CD4-positive, alpha-beta T cell (primary cell): ENCODE measurements at regions not wholly inside any gene's neighbourhood (a gene's known extent, or its start where the extent isn't known, plus 50 kb on each side); places are given as distances from the start of the nearest gene placed in this dataset.

Experiments used
- ATAC-seq: fragments of 200-7000 bp; cut with Tn5 transposase; one replicate; pipeline ENCODE4 v1.10.0; 2022; ENCODE audit warnings: mild to moderate bottlenecking; ENCODE audit not compliant: poor library complexity
- CTCF ChIA-PET: fragments of 350-600 bp; sonication (Branson Sonifier 250); formaldehyde crosslinking; loops from one replicate; lab custom pipeline; 2021; ENCODE audit warnings: antibody characterized with exemption, inconsistent platforms; lab: Charles Lee
- POLR2A ChIA-PET: fragments of 350-600 bp; sonication (Branson Sonifier 250); formaldehyde crosslinking; loops from one replicate; lab custom pipeline; 2021; ENCODE audit warnings: antibody characterized with exemption, inconsistent platforms; lab: Charles Lee
- DNase-seq, 14 experiments: peaks; one replicate each; pipeline ENCODE4 v3.0.0-alpha.2; 2013 to 2020; ENCODE audit warnings: mixed read lengths in 2 of 14
- H3K27ac ChIP-seq, 2 donors: one replicate each; pipeline versions ENCODE4 v1.5.1 to v1.7.0; 2013; ENCODE audit warnings: low read length in 2 of 2, low read depth in 1 of 2, mild to moderate bottlenecking in 1 of 2
- H3K27me3 ChIP-seq, 2 experiments: 1 replicate in 1 of 2; 2 replicates in 1 of 2; pipeline versions ENCODE4 v1.6.1 to v1.7.0; 2013; ENCODE audit warnings: low read length in 2 of 2, control low read depth in 1 of 2, mild to moderate bottlenecking in 1 of 2, moderate library complexity in 1 of 2; ENCODE audit not compliant: insufficient read depth in 2 of 2, control insufficient read depth in 1 of 2
- H3K36me3 ChIP-seq: one replicate; pipeline ENCODE4 v1.6.1; 2013; ENCODE audit warnings: low read length, control low read depth; ENCODE audit not compliant: insufficient read depth
- H3K4me1 ChIP-seq: one replicate; pipeline ENCODE4 v1.6.1; 2013; ENCODE audit warnings: low read length, control low read depth; ENCODE audit not compliant: insufficient read depth
- H3K4me3 ChIP-seq: one replicate; pipeline ENCODE4 v1.5.1; 2013; ENCODE audit warnings: mild to moderate bottlenecking, low read length, moderate library complexity
- H3K9me3 ChIP-seq, 2 experiments: 1 replicate in 1 of 2; 2 replicates in 1 of 2; pipeline versions ENCODE4 v1.6.1 to v1.7.0; 2013; ENCODE audit warnings: low read length in 2 of 2, mild to moderate bottlenecking in 2 of 2, control low read depth in 1 of 2, moderate library complexity in 1 of 2; ENCODE audit not compliant: control insufficient read depth in 1 of 2, insufficient read depth in 1 of 2
- H3K27ac Mint-ChIP-seq: one replicate; pipeline ENCODE4 v1.8.0; 2020; ENCODE audit warnings: mixed read lengths
- H3K27me3 Mint-ChIP-seq: one replicate; pipeline ENCODE4 v1.8.0; 2021; ENCODE audit warnings: mixed read lengths
- H3K36me3 Mint-ChIP-seq: one replicate; pipeline ENCODE4 v1.8.0; 2021; ENCODE audit warnings: low read depth, mixed read lengths
- H3K4me1 Mint-ChIP-seq: one replicate; pipeline ENCODE4 v1.8.0; 2021; ENCODE audit warnings: low read depth, mixed read lengths
- H3K4me3 Mint-ChIP-seq: one replicate; pipeline ENCODE4 v1.8.0; 2020; ENCODE audit warnings: mild to moderate bottlenecking, mixed read lengths
- H3K9me3 Mint-ChIP-seq: one replicate; pipeline ENCODE4 v1.8.0; 2020; ENCODE audit warnings: mixed read lengths
- CTCF ChIP-seq: fragments of 200-600 bp; IDR thresholded peaks from one replicate; pipeline ENCODE4 v1.8.0; 2022; ENCODE audit warnings: antibody characterized with exemption, mild to moderate bottlenecking
- intact Hi-C, 2 experiments: fragments of 100-400 bp; cut with DNase I in 1 of 2; cut with micrococcal nuclease in 1 of 2; formaldehyde crosslinking; loops; one replicate each; pipeline versions ENCODE4 v1.15.1 to v1.9.0; 2023 to 2025; cut with DNase I, micrococcal nuclease

GRCh38 chr16:60720060-60720459 lies 1316.2 kb downstream of the CDH8 start:
- H3K4me3 Mint-ChIP-seq = no peak overlapping the region
- intact Hi-C loops = no loop called here
- no peaks in the 10 kb centered on the region for H3K27me3 ChIP-seq
- ATAC-seq (no peak), DNase-seq (no peak)
- TF ChIP-seq CTCF = no peak
- H3K4me3 ChIP-seq = no peak overlapping the region
- H3K27ac Mint-ChIP-seq = no peak overlapping the region
- CTCF ChIA-PET = no interaction called here
- POLR2A ChIA-PET = no interaction called here
- no peaks in the 10 kb centered on the region for H3K4me1 Mint-ChIP-seq
- no peak overlapping the region for H3K27ac ChIP-seq
- H3K36me3 Mint-ChIP-seq = no peaks in the 10 kb centered on the region
- no peaks in the 10 kb centered on the region for H3K27me3 Mint-ChIP-seq
- H3K9me3 Mint-ChIP-seq = peaks cover 17% of the 10 kb centered on the region
- no peaks in the 10 kb centered on the region for H3K36me3 ChIP-seq
- peaks cover 0 to 8% of the 10 kb centered on the region in 2 experiments for H3K9me3 ChIP-seq
- H3K4me1 ChIP-seq = no peaks in the 10 kb centered on the region

GRCh38 chr16:60717808-60718207 lies 1318.4 kb downstream of the CDH8 start:
- Mint-ChIP-seq H3K9me3 (peaks cover 12% of the 10 kb centered on the region), H3K4me1 (no peaks in the 10 kb centered on the region), H3K36me3 (no peaks in the 10 kb centered on the region), H3K27me3 (no peaks in the 10 kb centered on the region), H3K4me3 (no peak overlapping the region), H3K27ac (no peak overlapping the region)
- DNase-seq (no peak), ATAC-seq (no peak)
- ChIA-PET CTCF (no interaction called here), POLR2A (no interaction called here)
- TF ChIP-seq CTCF = no peak
- Histone ChIP-seq H3K4me3 (no peak overlapping the region), H3K36me3 (no peaks in the 10 kb centered on the region), H3K4me1 (no peaks in the 10 kb centered on the region), H3K27me3 (no peaks in the 10 kb centered on the region), H3K27ac (no peak overlapping the region), H3K9me3 (peaks cover 0 to 8% of the 10 kb centered on the region in 2 experiments)
- intact Hi-C loops = no loop called here

- Histone ChIP-seq H3K4me3 (no peak overlapping the region), H3K27me3 (no peaks in the 10 kb centered on the region), H3K27ac (no peak overlapping the region), H3K36me3 (no peaks in the 10 kb centered on the region), H3K9me3 (no peaks in the 10 kb centered on the region), H3K4me1 (no peaks in the 10 kb centered on the region)
- Mint-ChIP-seq H3K27me3 (no peaks in the 10 kb centered on the region), H3K27ac (no peak overlapping the region), H3K4me1 (no peaks in the 10 kb centered on the region), H3K9me3 (peaks cover 2% of the 10 kb centered on the region), H3K36me3 (no peaks in the 10 kb centered on the region), H3K4me3 (no peak overlapping the region)
- DNase-seq (no peak), ATAC-seq (no peak)
- ChIA-PET POLR2A (no interaction called here), CTCF (no interaction called here)
- TF ChIP-seq CTCF = no peak
- intact Hi-C loops = no loop called here
These were observed 1324.1 kb downstream of the CDH8 start for GRCh38 chr16:60712144-60712543.
